ENCODE measurements at regions not wholly inside any gene's neighbourhood (a gene's known extent, or its start where the extent isn't known, plus 50 kb on each side); places are given as distances from the start of the nearest gene placed in this dataset.

- TF ChIP-seq CTCF (IDR thresholded peaks at IDR 0.05), result no peak
- TF ChIP-seq POLR2AphosphoS5 (IDR thresholded peaks at IDR 0.05), result no peak
- no peak for TF ChIP-seq POLR2A (IDR thresholded peaks at IDR 0.05)
- TF ChIP-seq EP300 (IDR thresholded peaks at IDR 0.05), result no peak
Measured at GRCh38 chr4:125705681-125706080, 390.9 kb downstream of the FAT4 start.
